Ectodermal cell (in vitro differentiated cells): ENCODE measurements at regions not wholly inside any gene's neighbourhood (a gene's known extent, or its start where the extent isn't known, plus 50 kb on each side); places are given as distances from the start of the nearest gene placed in this dataset.

Experiments
- H3K27ac ChIP-seq: 2 replicates; pipeline ENCODE4 v1.7.0; 2013; ENCODE audit warnings: mild to moderate bottlenecking, low read depth, low read length; ENCODE audit not compliant: insufficient read depth, poor library complexity, severe bottlenecking
- H3K27me3 ChIP-seq: 2 replicates; pipeline ENCODE4 v1.7.0; 2013; ENCODE audit warnings: mild to moderate bottlenecking, low read length; ENCODE audit not compliant: insufficient read depth, control insufficient read depth, poor library complexity, severe bottlenecking
- H3K36me3 ChIP-seq: one replicate; pipeline ENCODE4 v1.7.0; 2013; ENCODE audit warnings: low read length; ENCODE audit not compliant: control insufficient read depth, insufficient read depth
- H3K4me1 ChIP-seq: one replicate; pipeline ENCODE4 v1.7.0; 2013; ENCODE audit warnings: low read length; ENCODE audit not compliant: control insufficient read depth, insufficient read depth
- H3K4me3 ChIP-seq: 2 replicates; pipeline ENCODE4 v1.7.0; 2013; ENCODE audit warnings: low read depth, low read length, control low read depth; ENCODE audit not compliant: insufficient read depth
- H3K9me3 ChIP-seq: 2 replicates; pipeline ENCODE4 v1.7.0; 2013; ENCODE audit warnings: mild to moderate bottlenecking, low read length, moderate library complexity; ENCODE audit not compliant: control insufficient read depth
- WGBS, 2 experiments: methylation state at CpG; one replicate each; pipeline ENCODE4 v1.1.7; 2013; ENCODE audit warnings: missing lambda C conversion rate in 2 of 2; 5-methylcytosine and 5-hydroxymethylcytosine counted together

GRCh38 chr7:155907450-155908200, 95.4 kb upstream of the SHH start:
- no peak overlapping the region for H3K4me3 ChIP-seq
- H3K27ac ChIP-seq = no peak overlapping the region
- H3K4me1 ChIP-seq = no peaks in the 10 kb centered on the region
- no peaks in the 10 kb centered on the region for H3K27me3 ChIP-seq
- 90 to 94% methylated on average over 8 of the region's 8 CpGs for WGBS, 2 experiments
- no peaks in the 10 kb centered on the region for H3K36me3 ChIP-seq
- no peaks in the 10 kb centered on the region for H3K9me3 ChIP-seq

- H3K4me3 ChIP-seq = no peak overlapping the region
- no peaks in the 10 kb centered on the region for H3K9me3 ChIP-seq
- H3K27ac ChIP-seq = no peak overlapping the region
- no peaks in the 10 kb centered on the region for H3K27me3 ChIP-seq
- H3K36me3 ChIP-seq = no peaks in the 10 kb centered on the region
- no peaks in the 10 kb centered on the region for H3K4me1 ChIP-seq
- 89 to 90% methylated on average over 11 of the region's 11 CpGs for WGBS, 2 experiments
These were observed 88.9 kb upstream of the SHH start for GRCh38 chr7:155901176-155901575.

- no peaks in the 10 kb centered on the region for H3K36me3 ChIP-seq
- no peak overlapping the region for H3K4me3 ChIP-seq
- H3K27me3 ChIP-seq = no peaks in the 10 kb centered on the region
- H3K4me1 ChIP-seq = no peaks in the 10 kb centered on the region
- 91 to 92% methylated on average over 4 of the region's 4 CpGs for WGBS, 2 experiments
- no peak overlapping the region for H3K27ac ChIP-seq
- H3K9me3 ChIP-seq = no peaks in the 10 kb centered on the region
These were observed 87.3 kb upstream of the SHH start for GRCh38 chr7:155899596-155899995.

GRCh38 chr7:155897758-155898386, 85.6 kb upstream of the SHH start:
- no peaks in the 10 kb centered on the region for H3K36me3 ChIP-seq
- no peak overlapping the region for H3K4me3 ChIP-seq
- WGBS, 2 experiments = 89 to 90% methylated on average over 16 of the region's 16 CpGs
- no peaks in the 10 kb centered on the region for H3K27me3 ChIP-seq
- no peaks in the 10 kb centered on the region for H3K4me1 ChIP-seq
- no peak overlapping the region for H3K27ac ChIP-seq
- H3K9me3 ChIP-seq = no peaks in the 10 kb centered on the region

GRCh38 chr7:155896531-155897263, 84.4 kb upstream of the SHH start:
- Histone ChIP-seq H3K4me3 (no peak overlapping the region), H3K4me1 (no peaks in the 10 kb centered on the region), H3K9me3 (no peaks in the 10 kb centered on the region), H3K36me3 (no peaks in the 10 kb centered on the region), H3K27me3 (no peaks in the 10 kb centered on the region), H3K27ac (no peak overlapping the region)
- WGBS, 2 experiments = 92 to 94% methylated on average over 6 of the region's 6 CpGs

GRCh38 chr7:155893664-155894063, 81.4 kb upstream of the SHH start:
- H3K27me3 ChIP-seq = no peaks in the 10 kb centered on the region
- WGBS, 2 experiments = 88 to 89% methylated on average over 6 of the region's 6 CpGs
- H3K4me3 ChIP-seq = no peak overlapping the region
- no peaks in the 10 kb centered on the region for H3K4me1 ChIP-seq
- H3K9me3 ChIP-seq = no peaks in the 10 kb centered on the region
- no peak overlapping the region for H3K27ac ChIP-seq
- no peaks in the 10 kb centered on the region for H3K36me3 ChIP-seq

GRCh38 chr7:155893176-155893575, 80.9 kb upstream of the SHH start:
- no peaks in the 10 kb centered on the region for H3K9me3 ChIP-seq
- no peak overlapping the region for H3K27ac ChIP-seq
- no peaks in the 10 kb centered on the region for H3K36me3 ChIP-seq
- 92 to 93% methylated on average over 12 of the region's 12 CpGs for WGBS, 2 experiments
- H3K4me1 ChIP-seq = no peaks in the 10 kb centered on the region
- H3K27me3 ChIP-seq = no peaks in the 10 kb centered on the region
- H3K4me3 ChIP-seq = no peak overlapping the region

GRCh38 chr7:155889636-155890511, 77.6 kb upstream of the SHH start:
- H3K36me3 ChIP-seq = no peaks in the 10 kb centered on the region
- H3K4me1 ChIP-seq = no peaks in the 10 kb centered on the region
- H3K27me3 ChIP-seq = no peaks in the 10 kb centered on the region
- no peak overlapping the region for H3K4me3 ChIP-seq
- H3K9me3 ChIP-seq = no peaks in the 10 kb centered on the region
- 93 to 96% methylated on average over 24 of the region's 24 CpGs for WGBS, 2 experiments
- no peak overlapping the region for H3K27ac ChIP-seq

- no peaks in the 10 kb centered on the region for H3K4me1 ChIP-seq
- no peaks in the 10 kb centered on the region for H3K27me3 ChIP-seq
- 95 to 96% methylated on average over 10 to 11 of the region's 11 CpGs for WGBS, 2 experiments
- H3K27ac ChIP-seq = no peak overlapping the region
- no peaks in the 10 kb centered on the region for H3K36me3 ChIP-seq
- H3K9me3 ChIP-seq = no peaks in the 10 kb centered on the region
- no peak overlapping the region for H3K4me3 ChIP-seq
These were observed 74.9 kb upstream of the SHH start for GRCh38 chr7:155887174-155887525.
